DMS 273 (cell line): ENCODE measurements at regions not wholly inside any gene's neighbourhood (a gene's known extent, or its start where the extent isn't known, plus 50 kb on each side); places are given as distances from the start of the nearest gene placed in this dataset.

ENCODE experiments used
- DNase-seq: peaks from one replicate; lab custom pipeline; 2025; ENCODE audit not compliant: unreplicated experiment; lab: John Stamatoyannopoulos, UW

DNA sequence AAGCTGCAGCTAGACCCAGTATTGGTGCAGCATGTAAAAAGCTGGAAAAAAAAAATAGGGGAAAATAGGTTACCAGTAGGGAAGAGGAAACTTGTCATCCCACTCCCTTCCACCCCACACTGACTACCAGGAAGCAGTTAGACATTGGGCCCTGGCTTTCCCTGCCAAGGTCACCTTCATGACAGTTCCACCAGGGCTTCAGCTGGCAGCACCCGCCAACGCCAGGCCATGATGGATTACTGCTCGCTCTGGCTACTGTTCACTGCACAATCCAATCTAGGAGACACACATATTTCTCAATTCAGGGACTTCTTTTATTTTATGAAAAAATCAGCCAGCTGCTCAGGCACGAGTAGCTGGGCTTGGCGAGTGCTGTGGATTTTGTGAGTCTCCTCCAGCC is 127.7 kb downstream of the DMRTA2 start:
- DNase-seq, result no peak

DNA sequence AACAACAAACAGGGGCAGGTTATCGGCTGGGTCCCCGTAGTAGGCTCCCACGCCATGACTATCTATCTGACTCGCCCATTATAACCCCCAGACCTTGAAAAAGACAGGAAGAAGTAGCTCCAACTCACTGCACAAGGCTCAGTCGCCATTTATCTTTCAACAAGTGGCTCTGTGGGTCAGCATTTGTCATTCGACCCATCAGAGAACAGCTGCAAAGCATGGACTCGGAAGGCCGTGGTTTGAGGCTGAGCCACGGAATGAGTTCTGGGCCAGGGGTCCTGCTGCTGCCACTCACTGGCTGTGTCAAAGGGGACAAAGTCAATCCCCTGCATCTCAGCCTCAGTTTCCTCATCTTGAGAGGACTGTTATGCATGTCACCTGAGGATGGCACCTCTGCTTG is 131.0 kb downstream of the DMRTA2 start:
- no peak for DNase-seq

DNA sequence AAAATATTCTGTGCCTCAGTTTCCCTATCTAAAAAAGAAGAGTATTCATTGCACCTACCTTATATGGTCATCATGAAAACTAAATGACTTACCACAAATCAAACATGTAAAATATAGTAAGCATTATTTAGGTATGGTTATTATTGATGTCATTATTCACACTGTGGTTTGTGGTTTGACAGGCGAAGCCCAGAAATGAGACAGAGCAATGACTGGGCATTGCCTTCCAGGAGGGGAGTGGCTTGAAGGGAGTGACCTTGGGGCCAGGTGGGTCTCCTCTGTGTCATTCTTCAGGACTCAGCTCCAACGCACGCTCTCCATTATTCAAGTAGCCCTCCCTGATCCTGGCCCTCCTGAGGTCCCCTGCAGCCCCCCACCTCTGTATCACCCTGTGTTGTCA is 133.7 kb downstream of the DMRTA2 start:
- no peak for DNase-seq

DNA sequence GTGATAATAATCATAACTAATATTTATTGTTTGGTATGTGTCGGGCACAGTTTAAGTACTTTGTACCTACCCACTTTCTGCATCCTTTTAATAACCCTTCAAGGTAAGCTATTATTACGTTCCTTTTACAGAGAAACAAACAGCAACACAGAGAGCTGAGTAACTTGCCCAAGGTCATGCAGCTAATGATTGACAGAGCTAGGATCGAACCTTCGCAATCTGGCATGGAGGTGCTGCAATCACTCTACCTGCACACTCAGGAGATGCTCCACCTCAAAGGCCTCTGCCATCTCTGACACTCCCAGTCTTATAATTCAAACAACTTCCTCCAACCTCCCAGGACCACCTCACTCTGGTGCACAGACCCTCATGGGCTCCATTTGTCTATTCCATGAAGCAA is 137.2 kb downstream of the DMRTA2 start:
- DNase-seq, result no peak

DNA sequence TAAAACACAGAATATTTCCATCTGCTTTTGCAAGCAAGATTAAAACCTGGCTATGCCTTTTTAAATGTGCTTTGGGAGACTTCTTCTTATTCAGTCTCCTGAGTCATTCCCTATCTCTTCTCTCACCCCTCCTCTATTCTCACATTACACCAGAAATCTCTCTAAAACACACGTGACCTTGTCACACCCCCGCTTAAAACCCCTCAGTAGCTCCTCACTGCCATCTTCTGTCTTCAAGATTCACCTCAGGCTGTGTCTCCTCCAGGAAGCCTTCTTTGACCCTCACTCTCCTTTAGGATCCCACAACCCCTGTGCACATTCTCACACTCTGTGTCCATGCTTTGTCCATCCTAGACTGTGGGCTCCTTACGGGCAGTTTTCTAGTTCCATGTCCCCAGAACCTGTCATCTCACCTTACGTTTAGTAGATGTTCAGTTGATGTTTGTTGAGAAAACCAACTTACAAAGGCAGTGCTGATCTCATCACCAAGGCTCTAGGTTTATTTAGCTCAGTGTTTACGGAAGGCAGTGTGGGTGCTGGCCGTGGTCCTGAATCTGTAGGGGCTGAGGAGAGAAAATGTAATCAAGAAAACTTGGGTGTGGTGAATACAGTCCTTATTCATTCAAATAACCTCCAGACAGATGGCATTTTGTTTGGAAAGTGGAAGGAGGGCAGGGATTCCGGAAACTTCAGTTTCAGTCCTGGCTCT is 143.5 kb downstream of the DMRTA2 start:
- peak; percentile 63 for DNase-seq

DNA sequence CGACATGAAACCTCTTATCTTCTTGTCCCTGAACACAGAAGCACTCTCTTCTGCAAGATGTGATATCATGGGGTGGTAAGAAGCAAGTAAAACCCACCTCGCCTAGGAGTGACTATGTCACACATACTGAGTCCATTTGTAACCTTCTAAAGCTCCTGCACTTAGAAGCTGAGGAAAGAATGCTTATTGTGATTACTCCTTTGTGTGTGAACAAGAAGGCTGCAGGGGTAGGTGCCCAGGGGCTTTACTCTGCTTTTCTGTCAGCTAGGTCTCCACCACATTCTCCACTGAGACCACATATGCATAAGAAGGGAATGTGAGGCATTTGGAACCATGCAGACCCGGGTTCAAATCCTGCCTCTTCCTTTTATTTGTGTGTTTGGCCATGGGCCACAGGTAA is 144.3 kb downstream of the DMRTA2 start:
- DNase-seq, result no peak

DNA sequence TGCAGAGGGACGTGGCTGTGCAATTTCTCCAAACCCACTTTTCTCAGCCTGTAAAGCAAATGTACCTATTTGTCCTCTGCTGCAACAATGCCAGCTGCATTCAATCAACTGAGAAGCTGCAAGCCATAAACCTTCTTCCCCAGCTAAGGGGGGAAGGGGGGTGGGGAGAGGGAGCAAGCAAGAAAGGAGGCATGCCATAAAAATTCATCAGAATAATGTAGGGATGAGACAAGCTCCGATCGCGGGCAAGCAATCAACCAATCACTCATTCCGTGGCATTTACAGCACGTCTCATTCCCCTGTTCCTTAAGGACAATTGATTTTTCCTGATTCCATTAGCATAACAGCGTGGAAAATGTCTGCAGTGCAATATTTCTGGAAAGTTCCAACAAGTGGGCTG is 144.8 kb downstream of the DMRTA2 start:
- DNase-seq, result no peak

DNA sequence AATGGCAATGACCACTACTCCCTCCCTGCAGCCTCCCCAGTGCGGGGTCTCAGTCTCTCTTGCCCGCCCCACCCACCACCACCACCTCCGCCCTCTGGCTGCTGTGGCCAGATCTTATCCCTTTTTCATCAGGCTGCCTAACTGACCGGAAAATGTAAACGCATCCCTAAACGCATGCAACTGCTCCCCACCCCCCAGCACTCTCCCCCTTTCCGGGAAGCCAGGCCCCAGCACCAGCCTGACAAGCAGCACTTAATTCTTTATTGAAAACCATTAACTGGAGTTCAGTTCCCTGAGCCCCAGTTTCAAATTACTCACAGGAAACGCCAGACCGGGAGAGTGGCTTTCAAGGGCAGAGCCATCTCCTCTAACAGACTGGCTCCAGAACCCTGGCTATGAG is 147.7 kb downstream of the DMRTA2 start:
- DNase-seq, result peak; percentile 38

DNA sequence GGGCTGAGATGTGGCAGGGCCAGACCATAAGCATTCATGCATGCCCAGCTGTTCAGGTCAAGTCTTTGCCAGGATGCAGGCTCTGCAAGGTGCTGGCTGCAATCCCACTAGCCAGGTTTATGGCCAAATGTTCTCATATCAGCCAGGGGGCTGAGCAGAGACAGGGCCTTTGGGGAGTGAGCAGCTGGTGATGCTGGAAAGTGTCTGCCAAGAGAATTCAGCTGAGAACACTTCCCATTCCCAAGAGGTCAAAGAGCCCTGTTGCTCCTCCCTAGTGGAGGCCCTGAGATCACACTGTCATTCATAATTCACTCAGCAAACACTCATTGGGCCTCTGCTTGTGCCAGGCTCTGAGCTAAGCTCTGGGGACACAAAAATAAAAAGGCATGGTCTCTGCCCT is 150.3 kb downstream of the DMRTA2 start:
- peak; percentile 97 for DNase-seq

DNA sequence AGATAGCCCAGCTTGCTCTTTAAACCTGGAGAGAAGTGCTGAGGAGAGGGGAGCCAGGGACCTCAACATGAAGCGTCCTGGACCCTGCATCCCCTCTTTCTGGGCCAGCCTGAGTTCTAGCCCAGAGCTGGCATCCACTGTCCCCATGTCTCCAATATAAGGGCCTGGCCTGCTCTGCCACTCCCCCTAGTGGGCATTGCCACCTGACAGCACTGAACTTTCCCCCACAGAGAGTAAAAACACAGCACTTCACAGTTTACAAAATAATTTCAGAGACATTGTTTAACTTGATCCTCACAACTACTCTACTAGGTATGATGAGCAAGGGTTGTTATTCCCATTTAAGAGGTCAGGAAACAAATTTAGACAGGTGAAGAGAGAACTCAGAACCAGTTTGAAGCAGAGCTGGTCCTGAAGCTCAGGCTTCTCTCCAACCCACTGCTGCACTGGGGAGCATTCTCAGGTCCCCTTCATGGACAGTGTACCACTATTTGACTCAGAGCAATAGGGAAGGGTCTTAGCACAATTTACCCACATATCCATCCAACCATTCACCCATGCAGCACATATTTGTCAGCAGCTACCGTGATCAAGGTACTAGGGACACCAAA is 151.2 kb downstream of the DMRTA2 start:
- peak; percentile 84 for DNase-seq

DNA sequence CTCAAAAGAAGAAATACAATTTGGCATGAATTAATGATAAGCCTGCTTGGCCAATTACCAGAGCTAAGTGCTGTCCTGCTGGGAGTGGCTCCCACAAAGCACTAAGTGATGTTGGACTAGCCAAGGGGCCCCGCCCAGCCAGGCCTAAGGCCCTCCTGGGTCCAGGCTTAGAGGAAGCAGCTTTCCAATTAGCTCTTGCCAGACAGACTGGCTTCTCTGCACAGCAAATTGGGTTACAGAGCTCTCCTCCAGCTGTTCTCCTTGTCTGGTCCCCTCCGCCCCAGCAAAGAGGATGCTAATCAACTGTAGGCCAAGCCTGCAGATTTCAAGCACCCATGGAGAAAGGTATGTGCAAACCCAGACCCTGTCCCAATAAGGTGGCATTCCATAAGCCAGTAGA is 151.9 kb downstream of the DMRTA2 start:
- peak; percentile 45 for DNase-seq

DNA sequence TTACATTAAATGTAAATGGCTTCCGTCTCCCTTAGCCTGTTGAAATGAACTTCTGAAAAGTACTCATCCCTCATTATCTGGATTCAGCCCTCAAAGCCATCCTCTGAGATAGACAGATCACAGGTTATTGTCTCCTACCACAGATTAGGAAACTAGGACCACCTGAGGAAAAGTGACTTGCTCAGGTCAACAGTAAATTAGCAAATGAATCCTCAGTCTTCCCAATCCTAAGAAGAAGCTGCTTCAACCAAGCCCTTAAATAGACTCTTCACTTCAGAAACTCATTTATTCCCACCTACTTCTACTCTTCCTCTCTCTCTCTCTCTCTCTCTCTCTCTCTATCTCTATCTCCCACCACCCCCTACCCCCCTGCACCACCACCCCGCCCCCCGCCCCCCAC is 152.3 kb downstream of the DMRTA2 start:
- DNase-seq, result no peak

DNA sequence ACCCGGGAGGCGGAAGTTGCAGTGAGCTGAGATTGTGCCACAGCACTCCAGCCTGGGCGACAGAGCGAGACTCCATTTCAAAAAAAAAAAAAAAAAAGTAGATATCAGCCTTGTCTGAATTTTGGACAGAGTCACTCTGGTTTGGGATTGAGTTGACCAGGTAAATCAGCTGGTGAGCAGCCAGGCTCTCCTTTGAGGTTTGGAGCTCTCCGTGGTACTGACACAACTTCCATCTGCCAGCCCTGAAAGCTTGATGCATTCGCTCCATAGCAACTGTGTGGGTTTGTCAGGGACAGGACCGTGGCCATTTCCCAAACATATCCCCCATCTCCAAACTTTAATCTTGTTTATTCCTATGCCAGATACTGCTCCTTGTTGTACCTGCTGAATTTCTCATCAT is 155.2 kb downstream of the DMRTA2 start:
- DNase-seq, result peak; percentile 60

DNA sequence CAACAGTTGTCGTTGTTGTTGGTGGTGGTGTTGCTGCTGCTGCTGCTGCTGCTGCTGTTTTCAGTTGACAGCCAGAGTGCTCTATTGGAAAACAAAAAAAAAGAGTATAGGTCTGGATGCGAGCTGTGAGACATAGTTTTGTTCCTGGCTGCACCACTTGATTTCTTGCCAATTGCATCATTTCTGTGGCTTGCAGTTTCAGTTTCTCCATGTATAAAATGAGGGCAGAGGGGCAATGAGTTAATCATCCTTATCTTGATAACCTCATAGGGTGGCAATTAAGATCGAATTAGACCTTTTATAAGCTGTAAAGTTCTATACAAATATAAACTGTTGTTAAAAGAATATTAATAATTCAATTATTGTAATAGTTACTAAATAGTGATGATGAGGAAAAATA is 156.7 kb downstream of the DMRTA2 start:
- peak; percentile 12 for DNase-seq

DNA sequence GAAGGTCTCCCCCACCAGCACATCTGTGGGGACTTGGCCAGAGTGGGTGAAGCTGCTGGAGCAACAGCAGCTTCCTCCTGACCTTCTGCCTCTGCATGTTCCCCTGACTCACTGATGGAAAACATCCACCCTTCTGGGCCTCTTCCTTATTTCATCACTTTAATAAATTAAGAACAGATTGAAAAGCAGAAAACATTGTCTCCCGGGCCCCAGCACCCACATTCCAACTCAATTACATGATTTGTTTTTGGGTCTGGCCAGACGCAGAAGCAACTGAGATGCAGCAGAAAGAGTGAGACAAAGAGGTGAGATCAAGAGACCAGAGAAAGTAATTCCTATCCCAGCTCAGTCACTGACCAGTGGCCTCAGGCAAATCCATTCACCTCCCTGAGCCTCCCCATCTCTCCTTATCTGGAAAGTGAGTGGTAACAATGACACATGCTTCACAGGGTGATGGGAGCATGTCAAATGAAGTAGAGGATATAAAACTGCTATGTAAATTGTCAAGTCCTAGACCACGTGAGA is 157.1 kb downstream of the ELAVL4 start:
- DNase-seq, result no peak

DNA sequence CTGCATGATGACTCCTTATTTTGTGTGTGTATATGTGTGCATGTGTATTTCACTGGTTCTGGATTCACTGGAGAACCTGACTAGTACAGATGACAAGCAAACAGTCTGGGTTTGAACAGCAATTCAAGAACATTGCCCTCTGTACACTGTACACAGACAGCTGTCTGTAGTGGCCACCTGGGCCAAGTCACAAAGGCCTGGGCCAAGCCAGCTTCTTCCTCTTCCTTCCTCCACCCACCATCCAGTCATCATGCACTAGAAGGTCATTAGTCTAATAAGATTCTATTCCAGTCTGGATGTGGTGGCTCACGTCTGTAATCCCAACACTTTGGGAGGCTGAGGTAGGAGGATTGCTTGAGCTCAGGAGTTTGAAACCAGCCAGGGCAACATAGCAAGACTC is 155.9 kb downstream of the ELAVL4 start:
- no peak for DNase-seq

DNA sequence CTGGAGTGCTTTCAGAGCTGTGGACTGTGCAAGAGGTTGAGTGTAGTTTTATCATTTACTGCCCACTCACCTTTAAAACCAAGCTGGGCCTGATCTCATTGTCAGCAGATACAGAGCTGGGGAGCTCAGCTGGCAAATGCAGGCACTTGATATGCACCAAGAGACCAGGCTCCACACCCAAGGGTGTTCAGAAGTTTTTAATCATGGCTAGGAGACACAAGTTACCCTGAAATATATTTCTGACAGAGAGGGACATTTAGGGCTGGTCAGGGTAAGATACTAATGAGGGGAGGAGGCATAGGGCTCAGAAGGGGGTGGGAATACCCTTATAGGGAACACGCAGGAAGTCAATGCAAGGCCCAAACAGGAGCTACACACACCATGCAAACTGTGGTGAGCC is 153.7 kb downstream of the ELAVL4 start:
- no peak for DNase-seq

DNA sequence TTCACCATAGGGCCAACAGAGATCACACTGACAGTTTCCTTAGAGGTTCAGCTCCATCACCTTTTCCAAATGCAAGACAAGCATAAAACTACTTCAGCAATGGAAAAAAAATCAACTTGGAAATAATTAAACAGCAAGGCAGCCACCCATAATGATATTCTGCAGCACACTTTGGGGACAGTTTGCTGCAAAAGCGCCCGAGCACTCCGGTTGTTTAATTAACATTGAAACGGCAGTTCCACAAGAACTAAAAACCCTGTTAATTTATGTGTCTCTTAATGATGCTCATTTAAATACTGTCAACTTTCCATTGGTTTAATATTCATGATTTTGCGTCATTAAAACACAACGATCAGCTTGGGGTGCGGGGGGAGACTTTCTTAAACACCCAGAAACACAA is 153.2 kb downstream of the ELAVL4 start:
- DNase-seq, result no peak

DNA sequence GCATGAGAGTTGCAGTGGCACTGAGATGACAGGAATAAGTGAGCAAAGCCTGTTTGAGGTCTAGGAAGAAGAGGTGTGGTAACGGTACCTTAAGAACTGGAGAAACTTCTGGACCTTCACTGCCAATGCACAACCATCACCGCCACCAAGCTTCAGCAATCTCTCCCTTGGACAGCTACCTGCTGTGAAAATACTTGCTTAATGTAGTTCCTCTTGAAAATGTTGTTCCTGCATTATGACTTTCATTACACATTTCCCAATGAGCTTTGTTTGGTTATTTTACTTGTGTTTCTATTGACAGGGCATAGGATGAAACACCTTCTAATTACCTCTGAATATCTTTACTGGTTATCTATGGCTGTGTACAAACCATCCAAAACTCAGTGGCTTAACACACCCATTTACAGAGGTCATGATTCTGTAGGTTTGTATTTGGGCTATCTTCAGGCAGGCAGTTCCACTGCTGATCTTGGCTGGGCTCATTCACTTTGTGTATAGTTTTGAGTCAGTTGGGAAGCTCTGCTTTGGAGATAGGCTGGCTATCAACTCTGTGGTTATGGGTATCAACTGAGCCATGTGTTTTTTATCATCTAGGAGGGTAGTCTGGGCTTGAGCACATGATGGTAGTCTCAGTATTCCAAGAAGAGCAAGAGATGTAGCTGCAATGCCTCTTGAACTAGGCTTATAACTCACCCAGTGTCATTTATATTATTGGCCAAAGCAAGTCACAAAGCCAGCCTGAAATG is 149.4 kb downstream of the ELAVL4 start:
- no peak for DNase-seq

DNA sequence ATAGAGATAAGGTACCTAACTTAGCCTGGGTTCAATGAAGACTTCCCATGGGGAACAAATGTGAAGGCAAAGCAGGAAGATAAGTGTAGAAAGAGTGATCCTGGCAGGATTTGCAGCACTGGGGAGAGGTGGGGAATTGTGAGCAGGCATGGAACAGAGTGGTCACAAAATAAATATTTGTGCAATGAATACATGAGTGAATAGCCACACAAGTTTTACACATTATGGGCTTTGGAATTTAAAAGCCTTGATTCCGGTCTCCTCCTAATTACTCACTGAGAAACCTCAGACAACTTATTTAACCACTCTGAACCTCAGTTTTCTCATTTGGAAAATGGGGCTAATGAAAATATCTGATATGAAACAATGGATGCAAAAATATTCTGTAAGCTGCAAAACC is 148.3 kb downstream of the ELAVL4 start:
- no peak for DNase-seq
